Central memory CD8-positive, alpha-beta T cell (primary cell): ENCODE measurements at regions not wholly inside any gene's neighbourhood (a gene's known extent, or its start where the extent isn't known, plus 50 kb on each side); places are given as distances from the start of the nearest gene placed in this dataset.
"Not testable (repeated sequence)": the region's sequence is repeated elsewhere in the genome, so short reads cannot be mapped to it uniquely, and the experiment has no call there.

Source experiments
- ATAC-seq: fragments of 150-1000 bp; cut with Tn5 transposase; replicated peaks from 2 replicates; pipeline ENCODE4 v1.10.0; 2022; ENCODE audit warnings: mild to moderate bottlenecking, moderate FRiP score, moderate number of reproducible peaks; ENCODE audit not compliant: poor library complexity, severe bottlenecking; ENCODE audit errors: extremely low read depth
- DNase-seq, 2 donors: peaks; one replicate each; pipeline ENCODE4 v3.0.0; 2021; ENCODE audit warnings: low spot score in 2 of 2
- H3K27ac Mint-ChIP-seq: one replicate; pipeline ENCODE4 v1.8.0; 2022; ENCODE audit warnings: low read depth, mild to moderate bottlenecking, moderate library complexity, mixed read lengths
- H3K27me3 Mint-ChIP-seq: one replicate; pipeline ENCODE4 v1.8.0; 2022; ENCODE audit warnings: mixed read lengths
- H3K36me3 Mint-ChIP-seq: one replicate; pipeline ENCODE4 v1.8.0; 2022; ENCODE audit warnings: mild to moderate bottlenecking, moderate library complexity, mixed read lengths; ENCODE audit not compliant: insufficient read depth
- H3K4me1 Mint-ChIP-seq: one replicate; pipeline ENCODE4 v1.8.0; 2022; ENCODE audit warnings: mixed read lengths
- H3K4me3 Mint-ChIP-seq: one replicate; pipeline ENCODE4 v1.8.0; 2022; ENCODE audit warnings: mild to moderate bottlenecking, moderate library complexity, mixed read lengths
- H3K9me3 Mint-ChIP-seq: one replicate; pipeline ENCODE4 v1.8.0; 2022; ENCODE audit warnings: mixed read lengths

GRCh38 chr17:15802917-15803316 lies 70.8 kb downstream of the TBC1D26 start:
- not testable (repeated sequence) for H3K4me1 Mint-ChIP-seq, H3K4me3 Mint-ChIP-seq, H3K9me3 Mint-ChIP-seq, DNase-seq, H3K36me3 Mint-ChIP-seq, ATAC-seq, H3K27ac Mint-ChIP-seq, H3K27me3 Mint-ChIP-seq

GRCh38 chr17:15806825-15807224 lies 74.7 kb downstream of the TBC1D26 start:
- not testable (repeated sequence) for ATAC-seq, H3K36me3 Mint-ChIP-seq, H3K27me3 Mint-ChIP-seq, H3K27ac Mint-ChIP-seq, H3K4me3 Mint-ChIP-seq, H3K4me1 Mint-ChIP-seq, DNase-seq, H3K9me3 Mint-ChIP-seq

GRCh38 chr17:15813388-15813787 lies 81.3 kb downstream of the TBC1D26 start:
- not testable (repeated sequence) for H3K27ac Mint-ChIP-seq, H3K36me3 Mint-ChIP-seq, ATAC-seq, DNase-seq, H3K9me3 Mint-ChIP-seq, H3K27me3 Mint-ChIP-seq, H3K4me3 Mint-ChIP-seq, H3K4me1 Mint-ChIP-seq

- not testable (repeated sequence) for H3K36me3 Mint-ChIP-seq, H3K4me1 Mint-ChIP-seq, DNase-seq, H3K27me3 Mint-ChIP-seq, H3K4me3 Mint-ChIP-seq, ATAC-seq, H3K27ac Mint-ChIP-seq, H3K9me3 Mint-ChIP-seq
These were observed 81.9 kb downstream of the TBC1D26 start for GRCh38 chr17:15814003-15814402.

- H3K4me3 Mint-ChIP-seq, H3K27me3 Mint-ChIP-seq, H3K36me3 Mint-ChIP-seq: not testable (repeated sequence)
These were observed 85.8 kb downstream of the TBC1D26 start for GRCh38 chr17:15817861-15818260.

GRCh38 chr17:15822280-15822679 lies 90.2 kb downstream of the TBC1D26 start:
- ATAC-seq, H3K27me3 Mint-ChIP-seq, H3K27ac Mint-ChIP-seq, H3K36me3 Mint-ChIP-seq, H3K4me3 Mint-ChIP-seq, DNase-seq, H3K4me1 Mint-ChIP-seq, H3K9me3 Mint-ChIP-seq: not testable (repeated sequence)

More at GRCh38 chr17:15817861-15818260, 85.8 kb downstream of the TBC1D26 start:
- ATAC-seq, DNase-seq, H3K4me1 Mint-ChIP-seq, H3K27ac Mint-ChIP-seq, H3K9me3 Mint-ChIP-seq: not testable (repeated sequence)

GRCh38 chr17:15828727-15829314 lies 96.7 kb downstream of the TBC1D26 start:
- not testable (repeated sequence) for H3K36me3 Mint-ChIP-seq, H3K27ac Mint-ChIP-seq, H3K27me3 Mint-ChIP-seq, H3K4me1 Mint-ChIP-seq, H3K4me3 Mint-ChIP-seq, H3K9me3 Mint-ChIP-seq
- ATAC-seq (peak; percentile 87), DNase-seq (peak; percentile 46 to 52)

- not testable (repeated sequence) for H3K27me3 Mint-ChIP-seq, ATAC-seq, H3K36me3 Mint-ChIP-seq, H3K4me1 Mint-ChIP-seq, H3K4me3 Mint-ChIP-seq, H3K27ac Mint-ChIP-seq, H3K9me3 Mint-ChIP-seq, DNase-seq
These were observed 98.1 kb downstream of the TBC1D26 start for GRCh38 chr17:15830221-15830620.

GRCh38 chr17:15831182-15831581 lies 99.1 kb downstream of the TBC1D26 start:
- not testable (repeated sequence) for H3K9me3 Mint-ChIP-seq, H3K27ac Mint-ChIP-seq, H3K27me3 Mint-ChIP-seq, DNase-seq, H3K4me3 Mint-ChIP-seq, ATAC-seq, H3K36me3 Mint-ChIP-seq, H3K4me1 Mint-ChIP-seq

GRCh38 chr17:15832921-15833480 lies 100.9 kb downstream of the TBC1D26 start:
- DNase-seq, H3K27ac Mint-ChIP-seq: not testable (repeated sequence)

GRCh38 chr17:15833890-15834289 lies 101.8 kb downstream of the TBC1D26 start:
- not testable (repeated sequence) for H3K27me3 Mint-ChIP-seq, H3K4me1 Mint-ChIP-seq, H3K27ac Mint-ChIP-seq, DNase-seq, H3K4me3 Mint-ChIP-seq, ATAC-seq, H3K36me3 Mint-ChIP-seq, H3K9me3 Mint-ChIP-seq

More at GRCh38 chr17:15832921-15833480, 100.9 kb downstream of the TBC1D26 start:
- H3K9me3 Mint-ChIP-seq, ATAC-seq, H3K4me1 Mint-ChIP-seq, H3K36me3 Mint-ChIP-seq, H3K4me3 Mint-ChIP-seq, H3K27me3 Mint-ChIP-seq: not testable (repeated sequence)

GRCh38 chr17:15835481-15835880 lies 103.4 kb downstream of the TBC1D26 start:
- H3K27me3 Mint-ChIP-seq, H3K4me3 Mint-ChIP-seq, DNase-seq, H3K9me3 Mint-ChIP-seq, H3K4me1 Mint-ChIP-seq, H3K36me3 Mint-ChIP-seq, ATAC-seq, H3K27ac Mint-ChIP-seq: not testable (repeated sequence)

- not testable (repeated sequence) for H3K4me3 Mint-ChIP-seq, ATAC-seq, H3K36me3 Mint-ChIP-seq, H3K4me1 Mint-ChIP-seq, H3K27ac Mint-ChIP-seq, H3K27me3 Mint-ChIP-seq, H3K9me3 Mint-ChIP-seq, DNase-seq
These were observed 104.3 kb downstream of the TBC1D26 start for GRCh38 chr17:15836249-15836982.
